NCI-H1417 (cell line): ENCODE measurements at regions not wholly inside any gene's neighbourhood (a gene's known extent, or its start where the extent isn't known, plus 50 kb on each side); places are given as distances from the start of the nearest gene placed in this dataset.

Source experiments
- DNase-seq, 3 experiments: peaks; one replicate each; lab custom pipeline; 2025; lab: John Stamatoyannopoulos, UW

DNA sequence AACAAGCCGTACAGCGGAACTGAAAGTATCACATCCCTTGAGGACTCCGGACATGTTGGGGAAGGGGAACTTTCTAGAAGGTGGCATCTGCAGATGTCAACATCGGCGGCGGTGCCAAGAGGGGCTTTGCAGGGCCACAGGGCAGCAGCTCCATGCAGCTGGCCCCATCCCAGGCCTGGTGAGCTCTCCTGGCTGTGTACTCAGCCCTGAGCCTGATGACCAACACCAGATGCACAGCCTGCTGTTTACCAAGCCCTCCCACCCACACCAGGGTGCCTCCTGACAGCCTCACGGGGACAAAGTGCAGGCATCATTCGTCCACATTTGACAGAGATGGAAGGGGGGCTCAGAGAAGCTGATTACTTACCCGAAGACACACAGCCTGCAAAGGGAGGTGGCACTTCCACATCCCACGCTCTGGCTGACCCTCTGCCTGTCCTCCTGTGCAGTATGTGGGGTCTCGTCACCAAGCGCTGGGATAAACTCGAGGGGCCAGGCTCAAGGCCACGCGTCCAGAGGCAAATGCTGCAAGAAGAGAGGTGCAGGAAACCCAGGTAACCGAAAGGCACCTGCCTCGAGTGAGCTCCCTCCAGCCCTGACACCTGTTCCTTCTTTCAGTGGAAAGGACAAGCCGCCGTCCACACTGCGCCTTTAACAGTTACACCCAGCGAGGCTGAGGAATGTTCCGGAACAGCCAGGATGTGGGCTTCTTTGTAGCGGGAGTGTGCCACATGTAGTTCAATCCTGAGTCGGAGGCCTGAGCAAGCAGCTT is 69.0 kb upstream of the ASAP2 start:
- DNase-seq, result peak in 2 of 3 experiments; percentile 20 to 55

DNA sequence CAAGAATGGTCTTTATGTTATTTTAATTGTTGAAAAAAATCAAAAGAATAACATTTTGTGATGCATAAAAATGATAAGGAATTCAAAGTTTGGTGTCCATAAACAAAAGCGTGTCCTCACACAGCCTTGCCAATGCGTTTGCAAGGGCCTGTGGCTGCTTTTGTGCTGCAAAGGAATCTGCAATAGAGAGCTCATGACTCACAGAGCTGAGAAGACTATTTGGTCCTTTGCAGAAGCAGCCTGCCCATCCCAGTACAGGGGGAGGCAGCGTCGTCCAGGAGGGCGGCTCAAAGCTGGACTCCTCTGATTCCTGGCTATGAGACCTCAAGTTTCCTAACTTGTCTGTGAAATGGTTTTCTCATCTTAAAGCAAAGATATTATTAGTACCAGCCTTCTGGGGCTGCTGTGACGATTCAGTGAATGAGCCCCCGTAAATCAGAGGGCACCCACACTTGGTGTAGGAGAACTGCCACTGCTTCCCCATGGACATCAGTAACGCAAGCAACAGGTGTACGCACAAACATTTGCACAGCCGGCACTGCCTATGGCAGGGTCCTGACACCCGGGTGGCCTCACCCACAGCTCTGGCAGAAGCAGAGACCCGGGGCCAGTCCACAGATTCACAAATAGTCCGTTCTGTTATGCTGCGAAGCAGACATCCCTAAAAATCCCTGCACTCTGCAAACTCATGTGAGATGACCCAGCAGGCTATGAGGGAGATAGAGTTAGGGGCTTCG is 70.6 kb upstream of the ASAP2 start:
- DNase-seq, result no peak

DNA sequence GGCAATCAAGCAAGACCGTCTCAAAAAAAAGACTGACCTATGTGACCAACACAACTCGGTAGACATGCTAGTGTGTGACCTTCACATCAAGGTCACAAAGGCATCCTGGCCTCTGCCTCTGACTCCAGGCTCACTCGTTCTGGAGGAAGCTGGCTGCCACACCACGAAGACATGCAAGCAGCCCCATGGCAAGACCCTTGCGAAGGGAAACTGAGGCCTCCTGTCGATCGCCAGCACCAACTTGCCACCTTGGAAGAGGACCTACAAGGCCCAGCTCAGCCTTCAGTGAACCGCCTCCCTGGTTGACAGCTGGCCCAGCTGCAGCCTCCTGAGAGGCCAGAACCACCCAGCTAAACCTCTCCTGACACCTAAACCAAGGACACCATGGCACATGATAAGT is 79.3 kb upstream of the ASAP2 start:
- DNase-seq, result no peak

DNA sequence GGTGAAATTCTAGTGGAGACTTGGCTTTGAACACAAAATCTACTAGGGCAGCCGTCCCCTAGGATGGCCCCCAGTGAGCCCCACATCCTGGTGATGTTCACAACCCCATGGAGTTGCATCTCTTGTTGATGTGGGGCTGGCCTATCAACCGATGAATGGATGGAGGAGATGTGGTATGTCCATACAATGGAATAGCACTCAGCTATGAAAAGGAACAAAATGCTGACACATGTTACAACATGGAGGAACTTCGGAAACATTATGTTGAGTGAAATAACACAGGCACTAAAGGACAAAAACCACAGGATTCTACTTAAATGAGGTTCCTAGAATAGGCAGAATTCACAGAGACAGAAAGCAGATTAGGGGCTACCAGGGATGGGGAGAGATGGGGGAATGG is 80.1 kb upstream of the ASAP2 start:
- no peak for DNase-seq

DNA sequence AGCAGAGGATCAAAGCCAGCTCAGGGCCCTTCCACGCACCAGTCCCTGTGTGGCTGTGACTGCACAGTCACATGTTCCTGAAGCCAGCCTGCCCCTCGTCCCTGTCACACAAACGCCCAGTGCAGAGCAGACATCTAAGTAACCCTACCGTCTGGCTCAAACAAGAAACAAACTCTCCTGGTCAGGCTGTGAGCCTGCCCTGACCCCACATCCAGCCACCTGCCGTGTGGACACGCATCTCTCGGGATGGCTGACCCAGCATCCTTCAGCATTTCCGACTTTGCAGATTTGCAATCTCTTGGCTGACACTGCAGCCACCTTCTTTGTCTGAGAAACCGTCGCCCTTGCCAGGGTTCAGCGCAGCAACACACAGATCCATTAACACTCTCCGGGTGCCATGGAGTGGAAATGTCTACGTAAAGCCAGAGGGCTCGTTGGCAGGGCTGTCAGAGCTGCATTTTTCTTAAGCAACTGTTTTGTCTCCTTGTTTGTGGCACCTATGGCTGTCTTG is 82.3 kb upstream of the ASAP2 start:
- no peak for DNase-seq

DNA sequence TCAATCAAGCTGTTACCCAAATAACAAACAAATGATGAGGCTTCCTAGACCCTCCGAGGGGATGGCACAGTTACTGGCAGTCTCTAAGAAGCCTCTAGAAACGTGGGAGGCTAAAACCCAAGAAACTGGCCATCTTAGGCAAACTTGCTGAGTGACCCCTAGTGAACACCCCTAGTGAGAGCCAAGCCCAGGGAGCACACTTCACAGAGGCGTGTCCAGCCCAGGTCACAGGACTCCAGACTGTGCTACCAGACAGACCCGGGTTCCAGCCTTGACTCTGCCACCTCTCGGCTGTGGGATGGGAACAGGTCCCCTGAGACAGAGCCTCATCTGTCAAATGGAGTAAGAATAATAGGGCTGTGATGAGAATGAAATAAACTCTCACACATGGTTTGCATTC is 83.5 kb upstream of the ASAP2 start:
- no peak for DNase-seq

DNA sequence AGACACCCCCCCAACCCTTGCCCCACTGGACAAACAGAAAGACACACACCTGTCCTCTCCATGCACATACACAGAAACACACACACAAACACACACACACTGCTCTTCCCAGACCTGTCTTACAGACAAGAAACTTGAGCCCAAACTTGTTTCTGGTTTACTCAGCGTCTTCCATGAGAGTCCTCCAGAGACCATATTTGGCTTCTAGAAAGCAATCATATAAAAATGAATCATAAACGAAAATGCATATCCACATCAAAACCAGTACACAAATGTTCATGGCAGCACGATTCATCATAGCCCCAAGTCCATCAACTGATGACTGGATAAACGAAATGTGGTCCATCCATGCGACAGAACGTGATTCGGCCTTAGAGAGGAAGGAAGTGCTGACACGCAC is 84.2 kb upstream of the ASAP2 start:
- no peak for DNase-seq

DNA sequence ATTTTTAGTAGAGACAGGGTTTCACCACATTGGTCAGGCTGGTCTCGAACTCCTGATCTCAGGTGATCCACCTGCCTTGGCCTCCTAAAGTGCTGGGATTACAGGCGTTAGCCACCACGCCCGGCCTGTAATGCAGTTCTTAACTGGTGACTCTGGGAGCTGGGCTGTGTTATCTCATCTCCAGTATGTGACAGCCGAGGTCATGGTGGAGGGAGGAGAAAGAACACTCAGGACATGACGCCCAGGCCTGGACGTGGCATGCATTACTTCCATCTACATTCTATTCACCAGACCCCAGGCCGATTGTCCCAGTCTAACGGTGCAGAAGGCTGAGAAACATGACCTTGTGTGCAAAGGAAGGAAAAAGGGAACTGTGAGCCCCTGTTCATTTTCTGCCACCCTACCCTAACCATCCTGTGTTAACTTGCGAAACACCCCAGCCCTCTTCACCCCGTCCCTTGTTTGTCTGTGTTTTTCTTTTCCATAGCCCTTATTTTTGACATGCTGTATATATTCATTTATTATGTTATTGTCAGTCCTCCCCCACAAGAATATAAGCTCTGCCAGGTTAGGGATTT is 88.1 kb upstream of the ASAP2 start:
- DNase-seq, result no peak

DNA sequence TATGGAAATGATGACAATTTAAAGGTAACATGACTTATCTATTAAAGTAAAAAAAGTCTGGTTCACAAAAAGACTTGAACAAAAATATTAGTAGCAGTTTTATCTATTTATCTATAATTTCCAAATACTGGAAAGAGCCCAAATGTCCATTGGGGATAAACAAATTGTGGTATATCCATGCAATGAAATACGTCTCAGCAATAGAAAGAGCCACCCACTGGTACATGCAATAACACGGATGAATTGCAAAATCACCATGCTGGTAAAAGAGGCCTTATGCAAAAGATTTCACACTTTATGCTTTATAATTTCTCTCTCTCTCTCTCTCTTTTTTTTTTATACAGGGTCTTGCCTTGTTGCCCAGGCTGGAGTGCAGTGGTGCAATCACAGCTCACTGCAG is 91.4 kb upstream of the ASAP2 start:
- DNase-seq, result no peak

DNA sequence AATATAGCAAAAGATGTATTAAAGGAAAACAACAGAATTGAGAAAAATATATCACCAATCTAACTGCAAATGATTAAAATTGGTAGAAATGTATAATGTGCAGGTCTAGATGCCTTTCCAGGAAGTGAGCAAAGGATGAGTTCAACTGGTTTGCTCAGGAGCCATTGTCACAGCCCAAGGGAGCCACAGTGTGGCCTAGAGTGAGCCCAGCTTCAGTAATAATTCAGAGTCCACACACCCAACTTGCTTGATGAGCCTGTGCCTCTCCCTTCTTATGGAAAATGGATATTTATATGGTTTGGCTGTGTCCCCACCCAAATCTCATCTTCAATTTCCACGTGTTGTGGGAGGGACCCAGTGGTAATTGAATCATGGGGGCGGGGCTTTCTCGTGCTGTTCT is 92.2 kb upstream of the ASAP2 start:
- peak in 1 of 3 experiments; percentile 35 for DNase-seq

DNA sequence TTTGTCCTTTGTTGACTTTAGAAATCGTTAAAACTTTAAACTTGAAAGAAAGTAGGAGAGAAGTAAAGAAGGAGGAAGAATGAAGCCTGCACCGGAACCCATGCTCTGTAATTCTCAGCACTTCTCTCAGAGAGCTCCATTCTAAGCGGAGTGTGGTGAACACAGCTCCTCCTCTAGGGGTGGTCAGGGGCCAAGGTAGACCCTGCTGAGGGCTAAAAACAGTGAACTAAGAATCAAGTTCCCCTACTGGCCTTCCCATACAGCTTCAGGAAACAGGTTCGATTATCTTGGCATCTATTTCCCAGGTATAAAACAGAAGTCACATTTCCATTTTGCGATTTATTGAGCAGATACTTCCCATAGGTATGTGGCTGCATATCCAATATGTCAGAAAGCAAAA is 92.7 kb upstream of the ASAP2 start:
- DNase-seq, result no peak

DNA sequence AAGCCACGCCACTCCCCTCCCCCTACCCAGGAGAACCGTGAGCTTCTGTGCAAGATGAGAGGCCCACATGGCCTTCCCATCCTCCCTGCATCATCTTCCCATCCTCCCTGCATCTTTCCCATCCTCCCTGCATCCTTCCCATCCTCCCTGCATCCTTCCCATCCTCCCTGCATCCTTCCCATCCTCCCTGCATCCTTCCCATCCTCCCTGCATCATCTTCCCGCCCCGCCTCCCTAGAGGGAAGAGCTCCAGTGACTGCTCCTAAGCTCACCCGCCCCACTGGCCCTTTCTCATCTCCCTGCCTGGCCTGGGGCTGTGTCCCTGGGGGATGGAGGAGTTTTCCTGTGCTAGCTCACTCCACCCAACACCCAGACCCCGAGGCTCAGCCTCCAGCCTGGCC is 93.3 kb upstream of the ASAP2 start:
- no peak for DNase-seq

DNA sequence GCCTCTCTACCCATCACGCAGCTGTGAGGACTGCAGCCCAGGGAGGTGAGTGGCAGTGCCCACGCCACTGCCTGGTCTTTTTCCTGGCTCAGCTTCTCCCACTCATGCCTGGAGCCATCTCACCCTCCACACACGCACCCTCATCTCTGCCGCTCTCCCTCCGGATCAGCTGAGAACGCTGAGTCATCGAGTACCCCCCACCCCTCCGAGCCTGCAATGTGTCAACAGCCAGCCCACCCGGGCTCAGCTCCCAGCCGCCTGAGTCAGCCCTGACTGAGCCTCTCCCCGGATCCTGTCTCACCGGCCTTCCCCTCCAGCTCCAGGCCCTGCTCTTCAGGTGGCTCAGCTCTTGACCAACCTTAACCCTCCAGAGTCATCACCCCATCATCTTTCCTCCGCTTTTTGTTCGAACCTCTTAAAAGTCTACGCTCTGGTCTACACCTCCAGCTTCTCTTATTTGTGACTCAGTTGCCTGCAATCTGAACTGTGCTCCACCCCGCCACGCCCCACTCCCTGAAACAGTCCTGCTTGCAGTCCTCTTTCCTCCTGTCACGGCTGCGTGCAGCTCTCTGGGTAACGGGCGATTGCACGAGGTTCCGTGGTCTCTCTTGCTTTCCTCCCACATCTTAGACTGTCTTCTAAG is 94.4 kb upstream of the ASAP2 start:
- no peak for DNase-seq

DNA sequence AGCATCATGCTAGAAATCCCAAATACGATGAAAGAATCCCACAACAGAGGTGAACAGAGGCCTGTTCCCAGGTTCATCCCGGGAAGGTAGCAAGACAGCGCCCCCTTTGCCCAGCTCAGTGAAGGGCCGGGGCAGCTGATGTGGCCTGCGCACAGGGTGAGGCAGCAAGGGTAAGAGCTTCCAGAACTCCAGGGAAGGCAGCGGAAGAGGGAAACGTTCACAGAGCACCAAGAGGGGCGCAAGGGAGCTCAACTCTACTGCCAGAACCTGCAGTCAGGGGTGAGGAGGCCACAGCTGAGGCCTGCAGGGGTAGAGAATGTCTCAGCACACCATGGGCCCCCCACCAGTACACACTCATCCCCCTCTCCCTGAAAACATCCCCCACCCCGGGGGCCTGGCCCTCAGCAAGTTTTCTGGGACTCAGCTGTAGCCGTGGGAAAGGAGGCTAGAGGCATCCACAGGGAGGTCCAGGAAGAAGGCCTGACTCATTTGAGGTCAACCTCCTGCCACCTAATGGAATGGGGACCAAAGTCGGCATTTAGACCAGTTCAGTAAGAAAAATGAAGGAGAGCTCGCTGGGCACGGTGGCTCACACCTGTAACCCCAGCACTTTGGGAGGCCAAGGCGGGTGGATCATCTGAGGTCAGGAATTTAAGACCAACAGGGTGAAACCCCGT is 95.6 kb upstream of the ASAP2 start:
- no peak for DNase-seq

DNA sequence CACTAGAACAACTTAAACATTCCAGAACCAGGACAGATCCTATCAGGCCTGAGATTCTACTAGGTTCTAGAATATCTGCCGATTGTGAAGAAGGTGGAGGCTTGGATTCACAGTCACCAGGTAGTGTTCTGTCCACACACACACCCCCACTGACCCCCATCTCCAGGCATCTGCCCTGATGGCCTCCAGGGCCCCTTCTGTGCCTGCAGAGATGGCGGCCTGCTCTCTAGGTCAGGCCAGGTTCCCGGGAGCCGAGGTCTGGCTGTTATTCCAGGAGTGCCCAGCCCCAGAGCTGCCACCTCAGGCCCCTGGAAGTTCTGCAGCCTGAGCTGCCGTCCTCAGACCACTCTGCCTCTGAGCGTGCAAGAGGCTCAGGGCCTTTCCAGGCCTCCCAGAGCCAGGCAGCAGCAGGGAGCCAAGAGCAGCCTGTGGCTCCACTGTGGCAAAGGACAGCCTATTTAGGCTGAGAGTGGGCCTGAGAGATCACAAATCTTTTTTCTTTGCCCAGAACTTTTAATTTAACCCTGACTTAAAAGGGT is 96.2 kb upstream of the ASAP2 start:
- DNase-seq, result no peak

DNA sequence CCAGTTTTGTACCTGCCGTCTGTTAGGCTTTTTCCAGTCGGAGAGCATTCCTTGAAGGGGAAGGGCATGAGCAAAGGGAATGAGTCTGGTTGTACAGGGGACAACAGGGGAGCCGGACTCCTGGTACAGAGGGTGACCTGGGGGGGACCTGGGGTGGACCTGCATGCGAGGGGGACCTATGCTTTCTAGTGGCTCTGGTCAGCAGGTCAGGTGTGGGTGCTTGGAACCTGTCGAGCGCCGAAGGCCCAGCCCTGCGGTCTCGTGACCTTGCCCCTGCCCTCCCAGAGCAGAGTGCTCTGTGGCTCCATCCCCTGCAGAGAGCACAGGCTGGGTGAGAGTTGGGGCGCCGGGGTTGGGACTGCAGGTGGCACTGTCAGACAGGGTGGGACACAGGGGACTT is 96.7 kb upstream of the ASAP2 start:
- DNase-seq, result no peak

DNA sequence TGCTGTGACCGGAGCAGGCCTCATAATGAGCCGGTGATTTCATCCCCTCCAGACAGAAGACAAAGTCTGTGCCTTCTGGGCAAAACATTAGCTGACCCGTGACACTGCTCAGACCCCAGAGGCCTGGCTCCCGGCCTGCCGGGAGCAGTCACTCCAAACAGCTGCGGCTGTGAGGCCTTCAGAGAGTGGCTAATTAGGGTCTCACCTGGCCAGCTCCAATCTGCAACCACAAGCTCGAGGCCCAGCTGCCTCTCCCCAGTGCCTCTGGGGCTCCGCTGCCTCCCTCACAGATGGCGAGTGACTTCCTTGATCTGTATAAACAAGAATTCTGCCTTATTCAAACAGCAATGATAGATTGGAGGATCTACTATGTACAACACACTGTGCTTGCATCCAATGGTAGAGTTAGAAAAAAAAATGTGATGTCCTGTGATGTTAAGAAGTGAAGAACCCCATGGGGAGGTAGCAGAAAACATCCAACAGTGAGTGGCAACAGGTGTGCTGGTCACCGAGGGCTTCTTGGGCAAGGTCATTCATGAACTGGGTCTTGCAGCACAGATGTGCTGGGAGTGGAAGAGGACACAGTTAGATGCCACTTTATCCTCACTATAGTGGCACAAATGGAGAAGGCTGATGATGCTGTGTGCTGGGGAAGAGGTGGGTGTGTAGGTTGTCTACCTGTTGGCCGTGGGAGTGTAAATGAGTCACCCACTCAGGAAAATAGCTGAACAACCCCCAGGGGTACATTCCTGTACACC is 98.2 kb upstream of the ASAP2 start:
- peak; percentile 13 to 89 (median 70) for DNase-seq

DNA sequence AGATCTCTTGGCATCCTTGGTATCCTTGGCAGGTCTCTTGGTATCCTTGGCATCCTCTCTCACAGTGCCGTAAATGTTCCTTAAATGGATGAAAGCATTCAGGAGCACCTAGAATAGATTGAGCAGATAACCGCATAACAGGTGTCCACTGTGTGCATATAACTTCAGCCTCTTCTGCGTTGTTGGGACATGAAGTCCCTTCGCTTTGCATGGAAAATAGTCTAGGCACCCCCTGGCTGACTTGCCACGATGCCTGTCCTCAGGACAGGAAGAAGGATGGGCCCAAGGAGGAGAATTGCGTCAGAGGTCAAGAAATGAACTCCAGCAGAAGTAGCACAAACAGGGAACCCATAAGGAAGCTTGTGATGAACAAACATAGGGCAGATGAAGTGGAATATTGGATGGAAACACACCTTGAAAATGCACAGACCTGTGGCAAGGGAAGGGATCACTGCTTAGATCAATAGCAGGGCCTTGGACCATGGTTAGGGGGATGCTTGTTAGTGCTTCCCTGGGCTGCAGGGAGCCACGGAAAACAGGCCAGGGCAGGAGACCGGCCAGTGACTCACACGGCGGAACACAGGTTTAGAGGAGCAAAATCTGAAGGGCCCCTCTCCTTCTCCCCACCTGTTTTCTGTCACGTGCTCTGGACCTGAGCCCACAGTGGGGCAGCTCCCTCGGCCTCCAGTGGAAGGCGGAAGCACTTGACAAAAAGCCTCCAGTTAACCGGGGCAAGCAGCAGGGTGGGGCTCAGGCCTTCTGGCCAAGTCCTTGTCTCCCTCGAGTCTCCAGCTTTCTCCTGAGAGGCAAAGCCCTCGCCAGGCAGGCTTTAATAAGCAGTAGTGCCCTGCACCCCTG is 99.2 kb upstream of the ASAP2 start:
- no peak for DNase-seq

DNA sequence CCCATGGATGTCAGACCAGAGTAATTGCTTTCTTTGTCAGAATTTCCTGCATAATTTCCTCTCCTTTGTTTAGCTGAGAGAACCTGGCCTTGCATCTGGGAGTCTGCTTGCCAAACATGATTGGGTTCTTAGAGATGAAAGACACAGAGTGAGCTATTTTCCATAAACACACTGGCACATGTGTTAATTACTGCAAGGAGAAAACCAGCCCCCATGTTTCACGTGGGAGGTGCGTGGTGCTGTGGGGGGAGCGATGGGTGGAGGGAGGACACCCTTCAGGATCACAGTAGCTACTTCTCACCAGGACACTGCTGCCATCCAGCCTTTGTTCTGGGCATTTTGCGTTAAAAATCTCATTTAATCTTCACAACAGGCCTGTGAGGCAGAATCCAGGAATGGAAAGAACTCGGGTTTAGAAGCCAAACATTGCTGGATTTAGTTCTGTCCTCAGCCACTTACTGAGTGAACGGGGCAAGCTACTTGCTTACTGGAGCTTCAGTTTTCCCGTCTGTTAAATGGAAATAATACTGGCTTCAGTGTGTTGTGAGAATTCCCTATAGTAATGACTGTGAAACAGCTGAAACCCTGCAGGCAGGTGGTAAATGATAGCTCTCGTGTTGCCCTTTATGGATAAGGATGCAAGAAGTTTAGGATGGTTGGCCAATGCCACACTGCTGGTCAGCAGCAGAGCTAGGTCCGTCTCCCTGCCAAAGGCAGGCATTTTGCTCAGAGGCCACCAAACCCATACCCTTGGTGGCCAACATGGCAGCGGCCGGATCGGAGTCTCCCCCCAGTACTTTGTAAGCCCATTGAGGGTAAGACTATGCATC is 100.1 kb upstream of the ASAP2 start:
- DNase-seq, result peak; percentile 34 to 99 (median 96)
